NT2/D1 (cell line): ENCODE measurements at regions not wholly inside any gene's neighbourhood (a gene's known extent, or its start where the extent isn't known, plus 50 kb on each side); places are given as distances from the start of the nearest gene placed in this dataset.

Source experiments
- DNase-seq: peaks from one replicate; pipeline ENCODE4 v3.0.0-alpha.2; 2011; ENCODE audit warnings: low read depth, low spot score
- H3K27me3 ChIP-seq: 2 replicates; pipeline ENCODE4 v1.6.0; 2011; ENCODE audit warnings: mild to moderate bottlenecking; ENCODE audit not compliant: insufficient read length, insufficient read depth
- H3K36me3 ChIP-seq: 2 replicates; pipeline ENCODE4 v1.6.1; 2011; ENCODE audit warnings: mild to moderate bottlenecking, low read length, mixed read lengths; ENCODE audit not compliant: insufficient read depth, insufficient read length
- H3K4me1 ChIP-seq: 2 replicates; pipeline ENCODE4 v1.5.1; 2011; ENCODE audit not compliant: insufficient read depth, insufficient read length
- H3K4me3 ChIP-seq: 2 replicates; pipeline ENCODE4 v1.5.1; 2011; ENCODE audit warnings: low read depth; ENCODE audit not compliant: insufficient read length
- H3K9ac ChIP-seq: 2 replicates; pipeline ENCODE4 v1.6.0; 2011; ENCODE audit warnings: low read depth; ENCODE audit not compliant: insufficient read length
- H3K9me3 ChIP-seq: 2 replicates; pipeline ENCODE4 v1.5.1; 2011; ENCODE audit warnings: mild to moderate bottlenecking, low read length; ENCODE audit not compliant: insufficient read depth
- SUZ12 ChIP-seq: IDR thresholded peaks from 2 replicates; pipeline ENCODE4 v1.6.1; 2011; ENCODE audit not compliant: insufficient read length, insufficient read depth; ENCODE audit errors: extremely low read depth
- YY1 ChIP-seq: IDR thresholded peaks from 2 replicates; pipeline ENCODE4 v1.6.1; 2011; ENCODE audit not compliant: insufficient read length, insufficient read depth
- ZNF274 ChIP-seq: IDR thresholded peaks from 2 replicates; pipeline ENCODE4 v1.6.1; 2011; ENCODE audit warnings: mild to moderate bottlenecking, low read depth, low read length

DNA sequence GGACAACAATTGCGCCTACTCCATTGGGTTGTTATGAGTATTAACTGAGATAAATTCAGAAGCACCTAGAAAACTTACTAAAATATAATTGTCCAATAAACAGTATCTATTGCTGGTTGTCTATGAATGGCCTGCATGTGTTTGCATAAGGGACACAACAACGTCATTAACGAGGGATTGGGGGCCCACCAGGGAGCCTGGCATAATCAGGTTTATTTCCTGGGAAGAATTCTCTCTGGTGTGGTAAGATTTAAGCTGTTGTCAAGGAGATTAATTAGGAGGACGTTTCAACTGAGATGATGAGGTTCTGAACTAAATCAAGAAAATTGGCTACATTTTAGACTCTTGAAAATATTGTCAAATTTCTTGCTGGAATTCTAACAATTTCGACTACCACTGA, 176.1 kb upstream of the CDIN1 start:
- no peak overlapping the region for H3K4me3 ChIP-seq
- no peak for DNase-seq
- no peaks in the 10 kb centered on the region for H3K36me3 ChIP-seq
- no peaks in the 10 kb centered on the region for H3K27me3 ChIP-seq
- H3K9me3 ChIP-seq, result no peaks in the 10 kb centered on the region
- H3K9ac ChIP-seq, result no peak overlapping the region
- TF ChIP-seq ZNF274 (no peak), YY1 (no peak), SUZ12 (no peak)
- no peaks in the 10 kb centered on the region for H3K4me1 ChIP-seq

DNA sequence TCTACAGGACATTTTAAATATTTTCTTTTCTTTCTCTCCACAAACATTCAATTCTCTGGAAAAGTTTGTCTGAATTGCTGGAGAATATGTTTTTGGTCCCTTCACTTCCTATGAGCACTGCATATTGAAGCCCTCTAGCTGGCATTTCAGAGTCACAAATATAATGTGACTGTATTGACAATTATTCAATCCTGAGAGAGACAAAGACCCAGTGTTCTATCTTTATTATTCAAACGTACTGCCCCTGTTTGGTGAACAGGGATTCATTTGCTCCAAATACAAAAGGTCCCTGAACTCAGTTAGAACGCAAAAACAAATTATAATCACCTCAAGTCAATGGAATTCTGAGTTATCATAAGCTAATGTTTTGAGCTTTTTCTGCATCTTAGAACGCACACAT, 173.1 kb upstream of the CDIN1 start:
- Histone ChIP-seq H3K4me3 (no peak overlapping the region), H3K36me3 (no peaks in the 10 kb centered on the region), H3K4me1 (no peaks in the 10 kb centered on the region), H3K27me3 (no peaks in the 10 kb centered on the region), H3K9ac (no peak overlapping the region), H3K9me3 (peaks cover 5% of the 10 kb centered on the region; the same call in 1 of the 2 replicates)
- TF ChIP-seq ZNF274, result no peak
- no peak for TF ChIP-seq SUZ12
- no peak for TF ChIP-seq YY1
- no peak for DNase-seq

DNA sequence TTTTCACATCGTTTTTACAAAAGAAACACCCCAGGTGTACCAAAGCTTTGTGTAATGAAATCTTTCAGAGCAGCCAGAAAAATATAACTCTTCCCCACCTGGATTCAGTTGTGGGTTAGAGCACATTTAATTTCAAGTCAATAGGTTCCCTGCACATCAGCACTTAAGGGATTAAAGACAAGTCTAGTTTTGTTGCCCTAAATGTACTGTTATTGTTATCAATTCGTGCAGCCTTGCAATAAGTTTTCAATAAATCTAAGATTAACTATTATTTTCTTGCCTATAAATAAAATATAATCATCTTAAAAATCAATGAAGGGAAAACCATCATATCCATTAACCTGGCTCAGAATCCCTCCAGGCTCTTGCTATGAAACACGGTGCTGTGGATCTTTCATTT, 172.5 kb upstream of the CDIN1 start:
- Histone ChIP-seq H3K27me3 (no peaks in the 10 kb centered on the region), H3K4me3 (no peak overlapping the region), H3K9ac (no peak overlapping the region), H3K36me3 (no peaks in the 10 kb centered on the region), H3K9me3 (peaks cover 5% of the 10 kb centered on the region; the same call in 1 of the 2 replicates), H3K4me1 (no peaks in the 10 kb centered on the region)
- DNase-seq, result no peak
- TF ChIP-seq ZNF274, result no peak
- TF ChIP-seq SUZ12, result no peak
- TF ChIP-seq YY1, result no peak

DNA sequence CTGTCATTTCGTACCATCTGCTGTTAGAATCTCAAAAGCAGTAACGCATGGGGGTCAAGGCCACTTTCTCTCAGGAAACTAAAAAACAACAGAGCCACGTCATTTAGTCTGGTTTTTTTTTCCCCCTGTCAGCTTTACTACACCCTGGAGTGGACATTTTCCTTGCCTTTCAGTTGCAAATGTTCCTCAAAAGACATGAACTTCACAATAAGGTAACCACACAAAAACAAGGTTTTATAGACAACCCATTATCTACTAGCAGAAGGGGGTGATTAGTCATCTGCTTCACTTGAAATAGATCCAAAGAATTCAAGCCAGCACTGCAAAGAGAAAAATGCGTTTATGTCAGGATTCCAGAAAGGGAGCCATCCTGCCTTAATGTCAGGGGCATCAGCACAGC, 171.8 kb upstream of the CDIN1 start:
- peak; percentile 35 for DNase-seq
- no peaks in the 10 kb centered on the region for H3K27me3 ChIP-seq
- H3K4me3 ChIP-seq, result no peak overlapping the region
- peaks cover 5% of the 10 kb centered on the region; the same call in 1 of the 2 replicates for H3K9me3 ChIP-seq
- H3K4me1 ChIP-seq, result no peaks in the 10 kb centered on the region
- H3K36me3 ChIP-seq, result no peaks in the 10 kb centered on the region
- TF ChIP-seq ZNF274 (no peak), SUZ12 (no peak), YY1 (no peak)
- no peak overlapping the region for H3K9ac ChIP-seq

DNA sequence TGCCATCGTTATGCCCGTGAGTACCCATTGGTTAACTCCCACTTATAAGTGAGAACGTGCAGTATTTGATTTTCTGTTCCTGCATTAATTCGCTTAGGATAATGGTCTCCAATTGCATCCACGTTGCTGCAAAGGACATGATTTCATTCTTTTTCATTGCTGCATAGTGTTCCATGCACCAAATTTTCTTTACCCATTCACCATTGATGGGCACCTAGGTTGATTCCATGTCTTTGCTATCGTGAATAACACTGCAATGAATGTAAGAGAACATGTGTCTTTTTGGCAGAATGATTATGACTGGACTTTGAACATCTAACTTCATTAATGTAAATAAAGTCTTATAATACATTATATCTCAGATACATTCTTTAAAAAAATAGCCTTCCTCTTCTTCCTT, 169.6 kb upstream of the CDIN1 start:
- DNase-seq, result no peak
- H3K36me3 ChIP-seq, result no peaks in the 10 kb centered on the region
- no peaks in the 10 kb centered on the region for H3K4me1 ChIP-seq
- peaks cover 5% of the 10 kb centered on the region; the same call in 1 of the 2 replicates for H3K9me3 ChIP-seq
- H3K4me3 ChIP-seq, result no peak overlapping the region
- TF ChIP-seq SUZ12 (no peak), ZNF274 (no peak), YY1 (no peak)
- H3K9ac ChIP-seq, result no peak overlapping the region
- no peaks in the 10 kb centered on the region for H3K27me3 ChIP-seq

DNA sequence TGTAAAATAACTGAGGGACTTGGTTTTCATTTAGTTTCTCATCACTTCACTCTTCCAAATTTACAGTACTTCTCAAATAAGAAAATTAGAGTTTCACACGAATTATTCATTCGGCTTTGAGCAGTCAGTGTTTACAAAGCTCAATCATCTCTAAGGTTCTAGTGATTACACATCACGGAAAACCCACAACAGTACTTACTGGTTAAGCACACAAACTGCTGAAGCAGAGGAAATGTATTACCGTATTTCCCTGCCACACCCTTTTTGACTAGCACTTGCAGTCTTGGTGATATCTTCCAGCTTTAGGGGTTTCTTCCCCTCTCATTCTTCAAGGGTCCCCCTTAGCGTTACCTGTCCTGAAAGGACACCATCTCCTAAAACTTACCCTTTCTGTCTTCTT, 164.8 kb upstream of the CDIN1 start:
- Histone ChIP-seq H3K27me3 (no peaks in the 10 kb centered on the region), H3K4me1 (no peaks in the 10 kb centered on the region), H3K9me3 (peaks cover 4% of the 10 kb centered on the region; the same call in 1 of the 2 replicates), H3K4me3 (no peak overlapping the region), H3K9ac (no peak overlapping the region), H3K36me3 (no peaks in the 10 kb centered on the region)
- no peak for TF ChIP-seq ZNF274
- TF ChIP-seq YY1, result no peak
- TF ChIP-seq SUZ12, result no peak
- DNase-seq, result no peak

DNA sequence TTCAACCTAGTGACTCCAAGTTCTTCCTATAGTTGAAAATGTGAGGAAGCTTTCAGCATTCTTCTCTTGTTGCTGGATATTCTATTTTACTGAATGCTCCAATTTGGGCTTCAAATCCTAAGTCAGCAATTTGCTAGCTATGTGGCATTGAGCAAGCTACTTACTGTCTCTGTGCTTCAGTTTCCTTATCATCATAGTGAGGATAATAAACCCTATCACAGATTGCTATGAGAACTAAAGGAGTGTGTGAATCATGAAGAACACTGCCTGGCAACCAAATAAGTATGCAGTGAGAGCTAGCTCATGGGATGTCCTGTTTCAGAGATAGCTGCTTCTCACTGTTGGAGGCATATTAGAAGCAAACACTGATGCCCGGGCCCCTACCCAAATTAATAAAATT, 163.8 kb upstream of the CDIN1 start:
- TF ChIP-seq SUZ12 (no peak), YY1 (no peak), ZNF274 (no peak)
- no peaks in the 10 kb centered on the region for H3K27me3 ChIP-seq

More for the DNA sequence above, 163.8 kb upstream of the CDIN1 start:
- H3K9me3 ChIP-seq, result peaks cover 2% of the 10 kb centered on the region; the same call in 1 of the 2 replicates
- no peak overlapping the region for H3K4me3 ChIP-seq
- no peaks in the 10 kb centered on the region for H3K36me3 ChIP-seq
- no peak for DNase-seq
- no peaks in the 10 kb centered on the region for H3K4me1 ChIP-seq
- no peak overlapping the region for H3K9ac ChIP-seq
